Glomerular visceral epithelial cell (primary cell): ENCODE measurements at regions not wholly inside any gene's neighbourhood (a gene's known extent, or its start where the extent isn't known, plus 50 kb on each side); places are given as distances from the start of the nearest gene placed in this dataset.

Source experiments
- DNase-seq: peaks from one replicate; pipeline ENCODE4 v3.0.0-alpha.2; 2016; ENCODE audit errors: extremely low spot score

GRCh38 chr7:25314731-25315267 lies 86.5 kb upstream of the NPVF start:
- no peak for DNase-seq

GRCh38 chr7:25316366-25316765 lies 88.1 kb upstream of the NPVF start:
- DNase-seq = no peak

- no peak for DNase-seq
These were observed 89.8 kb upstream of the NPVF start for GRCh38 chr7:25318047-25318446.

GRCh38 chr7:25319707-25320106 lies 91.4 kb upstream of the NPVF start:
- DNase-seq = no peak

- DNase-seq = no peak
These were observed 92.5 kb upstream of the NPVF start for GRCh38 chr7:25320791-25321190.

GRCh38 chr7:25321424-25321823 lies 93.1 kb upstream of the NPVF start:
- no peak for DNase-seq

GRCh38 chr7:25322473-25322872 lies 94.2 kb upstream of the NPVF start:
- DNase-seq = no peak

GRCh38 chr7:25325186-25325757 lies 97.0 kb upstream of the NPVF start:
- DNase-seq = no peak

GRCh38 chr7:25326501-25327156 lies 98.3 kb upstream of the NPVF start:
- DNase-seq = no peak

GRCh38 chr7:25329815-25330214 lies 101.5 kb upstream of the NPVF start:
- no peak for DNase-seq

- no peak for DNase-seq
These were observed 105.1 kb upstream of the NPVF start for GRCh38 chr7:25333296-25333928.

- DNase-seq = no peak
These were observed 119.2 kb upstream of the NPVF start for GRCh38 chr7:25347360-25348066.

- DNase-seq = no peak
These were observed 119.8 kb upstream of the NPVF start for GRCh38 chr7:25348104-25348503.

- DNase-seq = no peak
These were observed 121.2 kb upstream of the NPVF start for GRCh38 chr7:25349283-25350017.

GRCh38 chr7:25350041-25350440 lies 121.8 kb upstream of the NPVF start:
- no peak for DNase-seq

GRCh38 chr7:25351761-25352160 lies 123.5 kb upstream of the NPVF start:
- no peak for DNase-seq

GRCh38 chr7:25353196-25353595 lies 124.9 kb upstream of the NPVF start:
- DNase-seq = no peak

GRCh38 chr7:25353732-25354131 lies 125.4 kb upstream of the NPVF start:
- no peak for DNase-seq

GRCh38 chr7:25356534-25357151 lies 128.4 kb upstream of the NPVF start:
- DNase-seq = no peak

GRCh38 chr7:25358926-25359325 lies 130.6 kb upstream of the NPVF start:
- DNase-seq = no peak

- no peak for DNase-seq
These were observed 131.3 kb upstream of the NPVF start for GRCh38 chr7:25359471-25360059.
